ENCODE measurements at regions not wholly inside any gene's neighbourhood (a gene's known extent, or its start where the extent isn't known, plus 50 kb on each side); places are given as distances from the start of the nearest gene placed in this dataset.

- TF ChIP-seq CTCF (IDR thresholded peaks at IDR 0.05) (no peak), ZFX (IDR thresholded peaks at IDR 0.05; ENCODE audit: borderline replicate concordance) (no peak)
Measured at GRCh38 chr6:69571234-69571633, 225.6 kb downstream of the LMBRD1 start.

All from 22Rv1 (cell line).